HG03025 (cell line): ENCODE measurements at regions not wholly inside any gene's neighbourhood (a gene's known extent, or its start where the extent isn't known, plus 50 kb on each side); places are given as distances from the start of the nearest gene placed in this dataset.
"Not testable (repeated sequence)": the region's sequence is repeated elsewhere in the genome, so short reads cannot be mapped to it uniquely, and the experiment has no call there.

Experiments
- ATAC-seq: cut with Tn5 transposase; IDR thresholded peaks from one replicate; pipeline ENCODE4 v1.9.1; 2021; ENCODE audit warnings: mild to moderate bottlenecking, moderate library complexity; ENCODE audit not compliant: unreplicated experiment, low FRiP score

DNA sequence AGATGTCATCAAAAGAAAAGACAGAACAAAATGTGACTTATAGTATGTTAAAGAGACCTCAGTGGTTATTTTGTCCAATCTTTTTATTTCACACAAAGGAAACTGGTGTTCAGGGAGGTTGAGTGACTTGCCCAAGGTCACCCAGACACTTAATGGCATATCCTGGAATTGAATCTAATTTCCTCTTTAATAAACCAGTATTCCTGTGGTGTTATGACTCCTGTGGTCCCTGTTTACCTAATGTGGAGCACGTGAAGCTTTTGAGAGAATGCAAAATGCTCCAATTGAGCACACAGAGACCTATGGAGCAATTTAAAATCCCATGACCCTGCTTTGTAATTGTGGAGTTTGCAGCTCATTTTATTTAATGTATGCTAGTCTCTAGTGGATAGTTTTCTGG lies 251.9 kb downstream of the REEP3 start:
- ATAC-seq: no peak

DNA sequence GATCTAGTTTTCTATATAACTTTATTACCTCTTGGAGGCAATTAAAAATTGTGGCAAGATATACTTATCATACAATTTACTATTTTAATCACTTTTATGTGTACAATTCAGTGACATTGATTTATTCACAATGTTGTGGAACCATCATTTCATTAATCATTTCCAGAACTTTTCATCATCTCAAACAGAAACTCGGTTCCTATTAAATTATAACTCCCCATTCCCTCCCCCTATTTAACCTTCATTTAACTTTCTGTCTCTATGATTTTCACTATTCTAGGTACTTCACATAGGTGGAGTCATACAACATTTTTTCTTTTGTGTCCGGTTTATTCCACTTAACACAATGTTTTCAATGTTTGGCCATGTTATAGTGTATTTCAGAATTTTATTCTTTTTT lies 252.8 kb downstream of the REEP3 start:
- ATAC-seq: no peak

DNA sequence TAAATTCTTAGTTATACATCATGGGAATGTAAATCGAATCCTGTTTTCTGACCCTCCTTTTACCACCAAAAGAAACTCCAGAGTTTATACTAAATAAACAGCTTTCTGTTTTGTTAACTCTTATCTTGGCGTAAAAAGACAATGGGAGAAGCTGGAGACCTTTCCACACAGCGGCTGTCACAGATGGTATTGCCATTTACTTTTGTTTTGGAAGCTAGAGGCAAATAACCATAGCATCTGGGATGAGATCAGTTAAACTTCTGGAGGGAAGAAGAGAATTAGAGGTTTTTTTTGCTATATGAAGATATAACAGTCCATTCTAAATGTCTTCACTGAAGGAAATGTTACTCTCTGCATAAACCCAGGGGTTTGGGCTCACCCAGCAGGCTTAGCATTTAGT lies 258.9 kb downstream of the REEP3 start:
- ATAC-seq: no peak

DNA sequence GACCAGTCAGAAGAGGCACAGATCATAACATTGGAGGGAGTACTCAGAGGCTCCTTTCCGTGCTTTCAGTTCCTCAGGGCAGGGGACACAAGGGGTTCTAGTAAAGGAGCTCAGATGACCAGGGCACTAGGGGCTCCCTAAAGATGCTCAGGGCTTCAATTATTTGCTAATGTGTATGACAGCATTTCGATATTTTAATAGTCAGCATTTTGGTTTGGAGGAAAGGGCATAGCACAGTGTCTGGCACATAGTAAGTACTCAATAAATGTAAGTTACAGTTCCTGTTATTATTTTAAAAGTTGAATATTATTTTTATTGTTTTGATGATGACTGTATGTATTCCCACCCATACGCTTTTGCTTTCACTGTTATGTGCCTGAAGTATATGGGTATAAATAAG lies 260.0 kb downstream of the REEP3 start:
- ATAC-seq: no peak

DNA sequence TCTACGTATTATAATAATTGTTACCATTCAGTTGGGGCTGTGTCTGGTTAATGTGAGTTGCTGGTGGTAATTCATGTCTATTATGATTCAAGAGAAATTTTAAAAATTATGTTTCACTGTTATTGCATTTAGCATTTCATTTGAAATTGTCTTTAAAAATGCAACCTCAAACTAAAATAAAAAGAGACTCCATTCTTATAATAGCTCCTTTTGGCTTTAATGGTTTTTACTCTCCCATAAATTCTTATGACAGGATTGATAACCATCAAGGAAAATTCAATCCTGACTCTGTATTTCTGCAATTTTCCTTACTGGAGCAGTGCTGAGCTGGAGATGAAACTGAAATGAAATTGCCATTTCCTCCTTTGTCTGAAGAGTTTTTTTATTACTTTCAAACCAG lies 262.7 kb downstream of the REEP3 start:
- ATAC-seq: no peak

DNA sequence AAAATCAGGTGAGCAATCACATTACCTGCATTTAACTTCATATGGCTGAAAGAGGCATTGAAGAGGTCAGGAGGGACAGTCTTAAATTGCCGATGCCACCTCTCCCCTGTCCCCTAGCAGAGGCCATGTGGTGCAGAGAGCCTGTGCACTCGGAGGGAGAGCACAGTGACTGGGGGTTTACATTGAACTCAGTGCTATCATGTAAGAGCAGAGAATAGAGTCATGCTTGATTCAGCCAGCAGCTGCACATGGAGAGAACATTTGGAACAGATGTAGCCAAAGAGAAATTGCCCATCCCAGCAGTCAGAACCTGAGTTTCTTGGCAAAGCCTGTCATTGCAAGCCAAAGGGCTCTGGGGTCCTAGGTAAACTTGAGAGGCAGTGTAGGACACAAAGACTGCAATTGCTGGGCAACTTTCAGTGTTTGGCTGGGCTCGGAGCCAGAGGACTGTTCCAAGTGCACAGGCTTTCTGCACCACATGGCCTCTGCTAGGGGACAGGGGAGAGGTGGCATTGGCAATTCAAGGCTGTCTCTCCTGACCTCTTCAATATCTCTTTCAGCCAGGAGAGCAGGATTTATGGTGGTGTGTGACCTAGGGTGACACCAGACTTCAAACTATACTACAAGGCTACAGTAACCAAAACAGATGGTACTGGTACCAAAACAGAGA lies 267.1 kb downstream of the REEP3 start:
- ATAC-seq: no peak

DNA sequence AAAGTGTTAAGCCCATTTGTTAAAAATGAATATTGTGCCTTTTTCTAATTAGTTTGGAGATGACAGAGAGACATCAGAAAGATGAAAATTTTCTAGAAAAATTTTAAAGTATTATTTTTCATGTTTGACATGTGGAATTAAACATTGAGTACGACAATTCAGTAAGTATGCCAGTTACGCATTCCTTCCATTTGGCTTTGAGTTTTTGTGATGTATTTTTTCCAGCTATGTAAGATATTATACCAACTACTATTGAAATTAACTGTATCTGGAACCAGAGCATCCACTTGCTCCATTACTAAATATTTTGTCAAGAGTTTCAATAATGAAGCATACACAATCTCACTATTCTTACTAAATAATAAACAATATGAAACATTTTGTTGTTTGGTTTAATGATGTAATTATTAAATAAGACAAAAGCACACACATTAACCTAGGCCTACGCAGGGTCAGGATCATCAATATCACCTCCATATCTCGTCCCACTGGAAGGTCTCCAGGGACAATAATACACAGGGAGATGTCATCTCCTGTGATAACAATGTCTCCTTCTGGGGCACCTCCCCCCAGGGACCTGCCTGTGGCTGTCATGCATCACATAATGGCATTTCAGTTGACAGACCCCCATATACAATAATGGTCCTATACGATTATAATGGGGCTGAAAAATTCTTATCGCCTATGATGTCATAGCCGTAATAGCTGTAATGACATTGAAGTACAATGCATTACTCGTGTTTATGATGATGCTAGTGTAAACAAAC lies 274.1 kb downstream of the REEP3 start:
- ATAC-seq: no peak

DNA sequence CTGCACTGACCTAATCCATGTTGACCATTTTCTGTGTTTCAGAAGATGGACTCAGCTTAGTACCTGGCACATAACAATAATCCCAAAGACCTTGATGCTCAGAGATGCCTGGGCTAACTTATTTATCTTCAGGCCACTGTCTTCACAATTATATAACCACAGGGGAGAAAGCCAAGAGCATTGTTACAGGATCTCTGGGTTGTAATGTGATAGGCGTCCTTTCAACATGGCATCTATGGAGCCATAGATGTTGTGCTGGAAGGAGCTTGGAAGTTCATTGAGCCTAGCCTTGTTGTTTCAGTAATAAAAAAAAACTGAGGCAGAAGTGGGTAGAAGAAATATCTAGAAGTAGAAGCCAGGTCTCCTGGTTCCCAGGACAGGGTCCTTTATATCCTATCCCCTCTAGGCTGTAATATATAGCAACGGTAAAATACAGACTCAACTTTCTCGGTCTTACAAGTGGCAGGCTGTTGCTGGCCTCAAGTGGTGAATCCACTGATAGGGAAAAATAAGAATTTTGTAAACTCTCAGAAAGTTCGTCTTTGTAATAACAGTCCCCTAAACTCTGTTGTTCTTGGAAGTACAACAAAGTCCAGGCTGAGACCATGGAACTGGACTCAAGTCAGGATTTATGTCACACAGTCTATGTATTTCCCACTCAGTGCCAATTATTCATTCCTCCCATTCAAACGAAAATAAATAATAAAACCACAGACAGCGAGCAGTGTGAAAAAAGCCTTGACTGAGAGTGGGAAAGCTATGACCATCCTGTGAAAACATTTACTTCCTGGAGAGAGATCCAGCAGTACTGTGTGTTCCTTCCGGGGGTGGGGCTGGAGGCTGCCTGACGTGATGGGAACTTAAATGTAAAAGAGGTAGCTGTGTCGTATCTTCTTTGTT lies 277.6 kb downstream of the REEP3 start:
- ATAC-seq: no peak

DNA sequence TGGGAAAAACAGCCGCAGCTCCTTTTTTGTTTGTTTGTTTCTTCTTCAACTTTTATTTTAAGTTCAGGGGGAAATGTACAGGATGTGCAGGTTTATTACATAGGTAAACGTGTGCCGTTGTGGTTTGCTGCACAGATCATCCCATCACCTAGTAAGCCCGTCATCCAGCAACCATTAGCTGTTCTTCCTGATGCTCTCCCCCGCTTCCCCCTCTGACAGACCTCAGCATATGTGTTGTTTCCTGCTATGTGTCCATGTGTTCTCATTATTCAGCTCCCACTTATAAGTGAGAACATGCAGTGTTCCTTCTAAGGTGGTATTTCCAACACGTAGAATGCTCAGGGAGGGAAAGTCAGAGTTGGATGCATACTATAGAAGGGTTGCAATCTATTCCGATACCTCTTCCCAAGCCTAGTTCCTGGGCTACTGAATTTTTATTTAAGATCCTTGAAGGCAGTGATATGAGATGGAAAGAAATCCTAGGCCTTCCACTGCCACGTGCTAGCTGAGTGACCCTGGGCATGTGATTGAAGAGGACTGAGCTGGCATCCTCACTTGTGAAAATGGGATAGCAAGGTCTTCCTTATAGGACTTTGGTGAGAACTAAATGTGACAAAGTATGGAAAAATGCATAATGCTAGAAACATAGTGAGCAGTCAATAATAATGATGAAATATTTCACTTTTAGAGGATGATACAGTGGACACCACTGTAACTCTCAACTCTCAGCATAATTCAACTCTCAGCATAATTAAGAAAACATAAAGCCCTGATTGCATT lies 278.5 kb downstream of the REEP3 start:
- no peak for ATAC-seq

DNA sequence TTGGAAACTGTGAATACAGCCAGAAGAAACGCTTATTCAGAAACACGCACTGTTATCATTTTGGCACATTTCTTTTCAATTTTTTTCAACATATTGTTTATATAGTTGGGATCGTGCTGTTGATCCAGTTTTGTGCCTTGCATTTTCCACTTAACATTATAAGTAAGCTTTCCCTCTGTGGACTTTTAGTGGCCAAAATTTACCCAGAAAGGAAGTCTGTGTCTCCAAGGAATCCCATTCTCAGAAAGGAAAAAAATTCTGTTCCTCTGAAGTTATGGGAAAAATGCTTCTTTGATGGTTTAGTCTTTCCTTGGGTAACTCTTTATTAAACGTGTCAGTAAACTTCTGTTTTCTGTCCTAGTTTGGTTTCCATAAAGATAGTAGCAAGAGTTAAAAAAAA lies 280.0 kb downstream of the REEP3 start:
- no peak for ATAC-seq

DNA sequence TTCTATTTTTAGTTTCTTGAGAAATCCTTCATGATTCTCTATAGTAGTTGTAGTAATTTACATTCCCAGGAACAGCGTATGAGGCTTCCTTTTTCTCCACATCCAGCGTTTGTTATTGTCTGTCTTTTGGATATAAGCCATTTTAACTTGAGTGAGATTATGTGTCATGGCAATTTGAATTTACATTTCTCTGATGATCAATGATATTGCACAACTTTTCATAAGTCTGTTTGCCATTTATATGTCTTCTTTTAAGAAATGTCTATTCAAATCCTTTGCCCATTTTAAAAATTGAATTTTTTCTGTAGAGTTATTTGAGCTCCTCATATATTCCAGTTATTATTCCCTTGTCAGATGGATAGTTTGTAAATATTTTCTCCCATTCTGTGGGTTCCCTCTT lies 285.1 kb downstream of the REEP3 start:
- no peak for ATAC-seq

DNA sequence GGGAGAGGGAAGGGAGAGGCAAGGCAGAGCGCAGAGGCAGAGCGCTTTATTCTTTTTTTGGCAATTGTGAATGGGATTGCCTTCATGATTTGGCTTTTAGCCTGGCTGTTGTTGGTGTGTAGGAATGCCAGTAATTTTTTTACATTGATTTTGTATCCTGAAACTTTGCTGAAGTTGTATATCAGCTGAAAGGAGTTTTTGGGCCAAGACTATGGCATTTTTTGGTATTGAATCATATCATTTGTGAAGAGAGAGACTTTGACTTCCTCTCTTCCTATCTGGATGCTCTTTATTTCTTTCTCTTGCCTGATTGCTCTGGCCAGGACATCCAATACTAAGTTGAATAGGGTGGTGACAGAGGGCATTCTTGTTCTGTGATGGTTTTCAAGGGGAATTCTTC lies 291.3 kb downstream of the REEP3 start:
- no peak for ATAC-seq

DNA sequence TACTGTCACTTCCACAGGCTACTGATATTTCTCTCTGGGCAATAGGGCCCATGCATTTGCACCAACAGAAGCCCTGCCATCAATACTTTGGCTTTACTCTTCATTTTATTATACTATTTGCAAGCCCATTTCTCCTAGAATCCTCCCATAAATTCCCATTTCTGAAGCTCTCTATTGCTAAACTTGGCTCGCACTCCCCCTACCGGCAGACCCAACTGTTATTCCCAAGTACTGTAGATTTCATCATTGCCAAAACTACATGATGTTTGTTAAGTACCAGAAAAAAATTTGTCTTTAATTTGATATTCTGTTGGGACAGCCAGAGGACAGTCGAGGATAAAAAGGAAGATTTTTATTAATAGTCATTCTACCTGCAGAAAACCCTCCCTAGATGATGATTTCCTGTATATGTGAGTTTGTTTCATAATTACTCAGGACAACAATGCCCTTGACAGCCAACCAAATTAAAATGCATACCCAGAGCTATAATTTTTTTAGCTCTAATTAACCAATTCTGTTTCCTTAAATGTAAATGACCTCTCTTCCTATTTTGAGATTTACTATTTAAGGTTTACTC lies 298.6 kb downstream of the REEP3 start:
- ATAC-seq: no peak

DNA sequence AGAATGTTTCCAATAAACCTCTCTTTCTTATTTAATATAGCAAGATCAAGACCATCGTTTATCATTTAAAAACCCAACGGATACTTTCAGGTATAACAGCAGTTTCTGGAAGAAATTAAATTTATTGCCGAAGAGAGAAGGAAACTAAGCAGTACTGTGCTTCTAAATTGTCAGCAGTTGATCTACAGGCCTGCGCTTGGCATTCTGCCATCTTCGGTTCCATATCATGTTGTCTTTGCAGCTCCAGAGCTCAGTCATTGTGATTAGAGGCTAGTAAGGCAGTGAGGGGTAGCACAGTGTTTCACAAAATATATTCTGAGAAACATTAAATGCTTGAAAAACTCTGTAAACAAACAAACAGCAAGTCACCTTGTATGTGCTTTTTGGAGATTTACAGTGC lies 301.3 kb downstream of the REEP3 start:
- no peak for ATAC-seq

DNA sequence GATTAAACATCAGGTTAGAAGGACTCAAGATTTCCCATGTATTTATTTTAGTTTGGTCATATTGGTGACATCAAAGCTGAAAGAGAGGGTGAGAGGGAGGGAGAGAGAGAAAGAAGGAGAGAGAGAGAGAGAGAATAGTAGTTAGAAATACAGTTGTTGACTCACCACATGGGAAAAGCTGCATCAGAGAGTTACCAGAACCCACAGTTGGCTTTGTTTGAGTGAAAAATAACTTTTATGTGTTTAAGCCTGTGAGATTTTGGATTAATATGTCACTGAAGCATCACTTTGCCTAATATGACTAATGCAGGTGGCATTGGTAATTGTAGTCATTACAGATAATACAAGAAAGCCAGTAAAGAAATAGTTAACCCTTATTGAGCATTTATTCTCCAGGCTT lies 303.9 kb downstream of the REEP3 start:
- no peak for ATAC-seq

DNA sequence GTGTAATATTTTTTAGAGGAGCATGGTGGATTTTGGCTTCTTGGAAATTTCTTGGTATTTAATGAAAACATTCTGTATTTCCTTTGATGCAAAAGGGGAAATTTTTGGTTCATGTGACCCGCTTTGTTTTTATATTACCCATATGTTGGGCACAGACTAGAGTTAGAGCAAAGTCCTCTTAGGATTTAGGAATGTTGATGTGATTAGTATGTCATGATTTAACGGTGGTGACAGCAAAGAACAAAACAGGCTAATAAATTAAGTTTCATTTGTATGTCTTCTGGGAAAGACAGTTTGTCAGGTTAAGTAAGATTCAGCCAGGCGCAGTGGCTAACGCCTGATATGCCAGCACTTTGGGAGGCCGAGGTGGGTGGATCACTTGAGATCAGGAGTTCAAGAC lies 304.6 kb downstream of the REEP3 start:
- ATAC-seq: no peak

DNA sequence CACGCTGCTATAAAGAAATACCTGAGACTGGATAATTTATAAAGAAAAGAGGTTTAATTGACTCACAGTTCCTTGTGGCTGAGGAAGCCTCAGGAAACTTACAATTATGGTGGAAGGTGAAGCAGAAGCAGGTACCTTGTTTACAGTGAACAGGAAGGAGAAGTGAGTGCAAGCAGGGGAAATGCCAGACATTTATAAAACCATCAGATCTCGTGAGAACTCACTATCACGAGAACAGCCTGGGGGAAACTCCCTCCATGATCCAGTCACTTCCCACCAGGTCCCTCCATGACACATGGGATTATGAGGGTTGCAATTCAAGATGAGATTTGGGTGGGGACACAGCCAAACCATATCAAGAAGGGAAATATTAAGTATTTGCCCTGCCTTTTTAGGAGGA lies 305.8 kb downstream of the REEP3 start:
- ATAC-seq: not testable (repeated sequence)

DNA sequence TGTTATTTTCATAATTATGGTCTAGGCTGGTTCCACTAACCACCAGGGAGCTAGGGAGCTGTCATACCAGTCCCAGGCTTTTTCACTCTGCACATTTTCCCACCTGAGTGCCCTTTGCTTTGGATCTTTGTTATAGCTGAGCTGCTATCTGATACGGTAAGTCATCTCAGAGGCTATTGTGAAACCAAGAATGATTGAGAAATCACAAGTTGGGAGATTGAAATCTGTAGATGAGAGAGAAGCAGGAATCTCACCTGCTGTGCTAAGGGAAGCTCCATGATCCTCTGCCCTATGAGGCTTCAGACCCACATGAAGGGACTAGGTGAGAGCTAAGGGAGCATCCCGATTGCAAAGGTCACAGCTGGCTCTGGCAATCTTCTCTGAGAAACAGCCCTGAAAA lies 307.8 kb downstream of the REEP3 start:
- ATAC-seq: no peak

DNA sequence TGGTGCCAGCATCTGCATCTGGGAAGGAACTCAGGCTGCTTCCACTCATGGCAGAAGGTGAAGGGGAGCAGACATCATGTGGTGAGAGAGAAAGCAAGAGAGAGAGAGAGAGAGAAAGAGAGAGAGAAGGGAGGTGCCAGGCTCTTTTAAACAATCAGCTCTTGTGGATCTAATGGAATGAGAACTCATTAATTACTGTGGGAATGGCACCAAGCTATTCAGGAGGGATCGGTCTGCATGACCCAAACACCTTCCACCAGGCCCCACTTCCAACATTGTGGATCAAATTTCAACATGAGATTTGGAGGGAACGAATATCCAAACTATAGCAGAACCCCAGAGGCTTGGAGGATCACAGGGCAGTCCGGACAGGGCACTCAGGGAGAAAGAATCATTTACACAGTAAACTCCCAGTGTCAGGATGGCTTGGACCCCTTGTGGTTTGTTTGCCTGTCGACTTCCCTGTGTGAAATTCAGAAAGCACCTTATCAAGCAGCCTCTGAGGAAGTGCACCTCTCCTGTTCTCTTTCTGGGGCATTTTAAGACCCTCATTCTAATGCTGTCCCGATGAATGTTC lies 308.5 kb downstream of the REEP3 start:
- ATAC-seq: no peak

DNA sequence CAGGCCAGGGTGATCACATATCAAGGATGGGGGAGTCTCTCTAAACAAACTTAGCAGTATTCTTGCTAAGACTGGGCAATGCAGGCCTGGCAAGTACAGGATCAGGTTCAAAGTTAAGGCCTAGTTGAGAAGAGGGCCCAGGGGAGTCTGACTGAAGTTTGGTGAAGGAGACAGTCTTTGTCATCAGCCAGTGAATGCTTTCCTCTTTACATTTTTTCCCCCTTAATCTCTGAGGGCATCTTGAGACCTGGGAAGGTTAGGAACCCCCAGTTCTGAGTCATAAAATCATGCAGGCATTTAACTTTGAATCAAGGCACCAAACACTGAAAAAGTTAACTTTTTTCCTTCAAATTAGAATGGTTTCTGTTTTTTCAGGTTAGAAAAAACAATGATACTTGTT lies 311.5 kb downstream of the REEP3 start:
- no peak for ATAC-seq
